GM23338 (cell line): ENCODE measurements at regions not wholly inside any gene's neighbourhood (a gene's known extent, or its start where the extent isn't known, plus 50 kb on each side); places are given as distances from the start of the nearest gene placed in this dataset.

ENCODE experiments used
- ATAC-seq: fragments of 200-7000 bp; cut with Tn5 transposase; 3 replicates; pipeline ENCODE4 v1.9.1; 2020
- DNase-seq: peaks from one replicate; pipeline ENCODE4 v3.0.0-alpha.2; 2015; ENCODE audit warnings: low spot score
- H2AFZ ChIP-seq: fragments of 200-600 bp; sonication (generic); 2 replicates; pipeline ENCODE4 v1.8.0; 2016; ENCODE audit warnings: antibody characterized with exemption, mild to moderate bottlenecking, moderate library complexity
- H3F3A ChIP-seq: fragments of 200-600 bp; sonication (generic); replicated peaks from 2 replicates; pipeline ENCODE4 v1.8.0; 2017; ENCODE audit warnings: antibody characterized with exemption, mixed run types, low read depth
- H3K27ac ChIP-seq: fragments of 200-600 bp; sonication (generic); 2 replicates; pipeline ENCODE4 v1.6.1; 2016; ENCODE audit warnings: low read depth
- H3K27me3 ChIP-seq: fragments of 200-600 bp; sonication (generic); 2 replicates; pipeline ENCODE4 v1.8.0; 2016; ENCODE audit warnings: mild to moderate bottlenecking, mixed run types, moderate library complexity; ENCODE audit not compliant: insufficient read depth
- H3K36me3 ChIP-seq: fragments of 200-600 bp; sonication (generic); 2 replicates; pipeline ENCODE4 v1.8.0; 2016; ENCODE audit warnings: mild to moderate bottlenecking; ENCODE audit not compliant: insufficient read depth
- H3K4me1 ChIP-seq: fragments of 200-600 bp; sonication (generic); 2 replicates; pipeline ENCODE4 v1.8.0; 2016; ENCODE audit warnings: mild to moderate bottlenecking, moderate library complexity; ENCODE audit not compliant: insufficient read depth
- H3K4me2 ChIP-seq: fragments of 200-600 bp; sonication (generic); 2 replicates; pipeline ENCODE4 v1.7.1; 2017; ENCODE audit warnings: mixed run types
- H3K4me3 ChIP-seq: fragments of 200-600 bp; sonication (generic); 2 replicates; pipeline ENCODE4 v1.6.1; 2016; ENCODE audit warnings: mixed run types
- H3K79me2 ChIP-seq: fragments of 200-600 bp; sonication (generic); replicated peaks from 2 replicates; pipeline ENCODE4 v1.8.0; 2017; ENCODE audit warnings: mild to moderate bottlenecking; ENCODE audit not compliant: insufficient read depth
- H3K9me2 ChIP-seq: fragments of 200-600 bp; sonication (generic); 2 replicates; pipeline ENCODE4 v1.8.0; 2017; ENCODE audit not compliant: insufficient read depth
- H4K20me1 ChIP-seq: fragments of 200-600 bp; sonication (generic); replicated peaks from 2 replicates; pipeline ENCODE4 v1.8.0; 2017; ENCODE audit warnings: mild to moderate bottlenecking; ENCODE audit not compliant: insufficient read depth
- H3K27ac Mint-ChIP-seq: 2 replicates; pipeline ENCODE4 v1.8.0; 2020; ENCODE audit warnings: inconsistent platforms, mild to moderate bottlenecking, moderate library complexity, mixed read lengths
- H3K27me3 Mint-ChIP-seq: 3 replicates; pipeline ENCODE4 v1.8.0; 2022; ENCODE audit warnings: low read depth, mild to moderate bottlenecking, moderate library complexity, mixed read lengths, inconsistent platforms; ENCODE audit not compliant: insufficient read depth, poor library complexity
- H3K36me3 Mint-ChIP-seq: 3 replicates; pipeline ENCODE4 v1.8.0; 2021; ENCODE audit warnings: low read depth, mild to moderate bottlenecking, inconsistent platforms, moderate library complexity, mixed read lengths
- H3K4me1 Mint-ChIP-seq: 3 replicates; pipeline ENCODE4 v1.8.0; 2020; ENCODE audit warnings: mild to moderate bottlenecking, inconsistent platforms, mixed read lengths
- H3K4me3 Mint-ChIP-seq: 3 replicates; pipeline ENCODE4 v1.8.0; 2021; ENCODE audit warnings: moderate library complexity, mild to moderate bottlenecking, inconsistent platforms, mixed read lengths
- H3K9me3 Mint-ChIP-seq: 3 replicates; pipeline ENCODE4 v1.8.0; 2020; ENCODE audit warnings: moderate library complexity, mild to moderate bottlenecking, inconsistent platforms, mixed read lengths
- CREB1 ChIP-seq: fragments of 250-450 bp; sonication (Bioruptor Pico); IDR thresholded peaks from 2 replicates; pipeline ENCODE4 v1.5.0; 2020; ENCODE audit warnings: low read depth, mild to moderate bottlenecking, moderate library complexity
- EZH2 ChIP-seq: fragments of 200-600 bp; sonication (generic); IDR thresholded peaks from one replicate; pipeline ENCODE4 v1.8.0; 2017; ENCODE audit warnings: antibody characterized with exemption, mild to moderate bottlenecking, low read depth; ENCODE audit not compliant: unreplicated experiment
- EZH2phosphoT487 ChIP-seq: fragments of 200-600 bp; sonication (generic); IDR thresholded peaks from one replicate; pipeline ENCODE4 v1.8.1; 2018; ENCODE audit warnings: antibody characterized with exemption; ENCODE audit not compliant: unreplicated experiment
- NANOG ChIP-seq: IDR thresholded peaks from 2 replicates; pipeline ENCODE4 v1.6.1; 2016; ENCODE audit warnings: antibody characterized with exemption, borderline replicate concordance
- POLR2AphosphoS5 ChIP-seq: IDR thresholded peaks from 2 replicates; pipeline ENCODE4 v1.6.1; 2016; ENCODE audit warnings: antibody characterized with exemption, low read depth
- STAT1 ChIP-seq: IDR thresholded peaks from one replicate; pipeline ENCODE4 v1.6.1; 2016; ENCODE audit warnings: antibody characterized with exemption; ENCODE audit not compliant: unreplicated experiment
- ZNF114 ChIP-seq: fragments of 250-450 bp; sonication (Bioruptor Pico); IDR thresholded peaks from 2 replicates; pipeline ENCODE4 v1.5.0; 2020; ENCODE audit warnings: mild to moderate bottlenecking, moderate library complexity
- ZNF331 ChIP-seq: fragments of 250-450 bp; sonication (Bioruptor Pico); IDR thresholded peaks from 2 replicates; pipeline ENCODE4 v1.5.0; 2020; ENCODE audit warnings: low read depth, mild to moderate bottlenecking, moderate library complexity
- TF ChIP-seq, protein P1 (sequence below): IDR thresholded peaks from one replicate; pipeline ENCODE4 v1.6.1; 2018; ENCODE audit warnings: antibody characterized with exemption; ENCODE audit not compliant: unreplicated experiment
- TF ChIP-seq, protein P2 (sequence below): fragments of 250-450 bp; sonication (Bioruptor Pico); IDR thresholded peaks from 2 replicates; pipeline ENCODE4 v1.5.0; 2020; ENCODE audit warnings: mild to moderate bottlenecking, moderate library complexity

DNA sequence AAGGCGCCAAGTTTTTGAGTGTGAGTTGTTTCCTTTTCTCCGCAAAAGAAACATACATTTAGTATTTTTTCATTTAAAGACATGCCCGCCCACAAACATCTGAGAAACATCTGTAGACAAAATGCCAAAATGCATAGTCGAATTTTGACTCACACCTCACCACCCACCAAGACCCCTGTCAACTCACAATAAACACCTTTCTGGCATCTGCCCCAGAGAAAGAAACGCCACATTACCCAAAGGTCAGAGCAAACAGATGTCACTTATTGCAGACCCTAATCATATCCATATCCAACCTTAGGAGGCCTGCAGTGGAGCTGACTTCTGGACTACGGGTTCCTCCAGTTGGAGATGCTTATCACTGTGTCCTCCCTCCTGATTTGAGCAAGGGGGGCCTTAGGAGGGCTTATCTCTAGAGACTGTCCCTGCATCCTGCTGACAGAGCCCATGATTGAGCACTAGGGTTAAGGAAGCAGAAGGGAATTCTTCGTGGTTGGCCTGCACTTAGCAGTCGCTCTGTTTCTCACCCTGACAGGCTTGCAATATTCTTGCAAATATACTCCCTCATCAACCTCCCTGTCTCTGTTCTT lies 90.5 kb upstream of the TBX18 start:
- Histone ChIP-seq H3K36me3 (no peaks in the 10 kb centered on the region), H4K20me1 (no peaks in the 10 kb centered on the region), H3K79me2 (no peaks in the 10 kb centered on the region), H3K4me2 (no peak overlapping the region), H3K9me2 (no peaks in the 10 kb centered on the region), H3K27me3 (no peaks in the 10 kb centered on the region), H3K27ac (no peak overlapping the region), H3K4me3 (no peak overlapping the region), H3K4me1 (no peaks in the 10 kb centered on the region), H2AFZ (no peak overlapping the region), H3F3A (no peaks in the 10 kb centered on the region)
- ATAC-seq (no peak), DNase-seq (no peak)
- Mint-ChIP-seq H3K9me3 (no peaks in the 10 kb centered on the region), H3K27me3 (no peaks in the 10 kb centered on the region), H3K4me1 (no peaks in the 10 kb centered on the region), H3K27ac (no peak overlapping the region), H3K36me3 (no peaks in the 10 kb centered on the region), H3K4me3 (no peak overlapping the region)
- TF ChIP-seq EZH2phosphoT487 (no peak), POLR2AphosphoS5 (no peak)
- TF ChIP-seq, protein P1, sequence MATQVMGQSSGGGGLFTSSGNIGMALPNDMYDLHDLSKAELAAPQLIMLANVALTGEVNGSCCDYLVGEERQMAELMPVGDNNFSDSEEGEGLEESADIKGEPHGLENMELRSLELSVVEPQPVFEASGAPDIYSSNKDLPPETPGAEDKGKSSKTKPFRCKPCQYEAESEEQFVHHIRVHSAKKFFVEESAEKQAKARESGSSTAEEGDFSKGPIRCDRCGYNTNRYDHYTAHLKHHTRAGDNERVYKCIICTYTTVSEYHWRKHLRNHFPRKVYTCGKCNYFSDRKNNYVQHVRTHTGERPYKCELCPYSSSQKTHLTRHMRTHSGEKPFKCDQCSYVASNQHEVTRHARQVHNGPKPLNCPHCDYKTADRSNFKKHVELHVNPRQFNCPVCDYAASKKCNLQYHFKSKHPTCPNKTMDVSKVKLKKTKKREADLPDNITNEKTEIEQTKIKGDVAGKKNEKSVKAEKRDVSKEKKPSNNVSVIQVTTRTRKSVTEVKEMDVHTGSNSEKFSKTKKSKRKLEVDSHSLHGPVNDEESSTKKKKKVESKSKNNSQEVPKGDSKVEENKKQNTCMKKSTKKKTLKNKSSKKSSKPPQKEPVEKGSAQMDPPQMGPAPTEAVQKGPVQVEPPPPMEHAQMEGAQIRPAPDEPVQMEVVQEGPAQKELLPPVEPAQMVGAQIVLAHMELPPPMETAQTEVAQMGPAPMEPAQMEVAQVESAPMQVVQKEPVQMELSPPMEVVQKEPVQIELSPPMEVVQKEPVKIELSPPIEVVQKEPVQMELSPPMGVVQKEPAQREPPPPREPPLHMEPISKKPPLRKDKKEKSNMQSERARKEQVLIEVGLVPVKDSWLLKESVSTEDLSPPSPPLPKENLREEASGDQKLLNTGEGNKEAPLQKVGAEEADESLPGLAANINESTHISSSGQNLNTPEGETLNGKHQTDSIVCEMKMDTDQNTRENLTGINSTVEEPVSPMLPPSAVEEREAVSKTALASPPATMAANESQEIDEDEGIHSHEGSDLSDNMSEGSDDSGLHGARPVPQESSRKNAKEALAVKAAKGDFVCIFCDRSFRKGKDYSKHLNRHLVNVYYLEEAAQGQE = no peak

DNA sequence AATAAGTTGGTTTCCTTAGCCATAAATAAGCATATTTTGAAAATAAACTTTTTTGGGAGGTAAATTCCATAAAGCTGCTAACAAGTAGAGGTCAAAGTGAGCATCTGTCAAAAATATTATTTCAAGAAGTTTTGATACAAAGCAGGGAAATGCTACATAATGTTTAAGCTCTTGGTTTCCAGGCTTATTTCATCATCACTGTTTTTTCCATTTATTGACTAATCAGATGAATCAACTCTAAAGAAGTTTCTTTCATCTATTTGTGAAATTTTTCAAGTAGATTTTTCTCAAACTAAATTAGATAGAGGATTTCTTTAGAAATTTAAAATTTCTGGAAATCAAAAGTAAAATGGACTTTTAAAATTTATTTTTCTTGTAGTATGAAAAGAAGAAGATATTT lies 89.5 kb upstream of the TBX18 start:
- no peak for ATAC-seq
- no peak overlapping the region for H3K27ac ChIP-seq
- no peak overlapping the region for H2AFZ ChIP-seq
- H3K79me2 ChIP-seq = no peaks in the 10 kb centered on the region
- H3K4me3 ChIP-seq = no peak overlapping the region
- H4K20me1 ChIP-seq = no peaks in the 10 kb centered on the region
- no peaks in the 10 kb centered on the region for H3K9me2 ChIP-seq
- H3F3A ChIP-seq = no peaks in the 10 kb centered on the region
- no peaks in the 10 kb centered on the region for H3K4me1 Mint-ChIP-seq
- H3K27me3 Mint-ChIP-seq = no peaks in the 10 kb centered on the region
- no peak overlapping the region for H3K27ac Mint-ChIP-seq
- H3K4me2 ChIP-seq = no peak overlapping the region
- no peaks in the 10 kb centered on the region for H3K36me3 Mint-ChIP-seq
- no peaks in the 10 kb centered on the region for H3K4me1 ChIP-seq
- no peak for DNase-seq
- no peak overlapping the region for H3K4me3 Mint-ChIP-seq
- H3K9me3 Mint-ChIP-seq = no peaks in the 10 kb centered on the region
- no peaks in the 10 kb centered on the region for H3K36me3 ChIP-seq
- no peaks in the 10 kb centered on the region for H3K27me3 ChIP-seq
- TF ChIP-seq, protein P2, sequence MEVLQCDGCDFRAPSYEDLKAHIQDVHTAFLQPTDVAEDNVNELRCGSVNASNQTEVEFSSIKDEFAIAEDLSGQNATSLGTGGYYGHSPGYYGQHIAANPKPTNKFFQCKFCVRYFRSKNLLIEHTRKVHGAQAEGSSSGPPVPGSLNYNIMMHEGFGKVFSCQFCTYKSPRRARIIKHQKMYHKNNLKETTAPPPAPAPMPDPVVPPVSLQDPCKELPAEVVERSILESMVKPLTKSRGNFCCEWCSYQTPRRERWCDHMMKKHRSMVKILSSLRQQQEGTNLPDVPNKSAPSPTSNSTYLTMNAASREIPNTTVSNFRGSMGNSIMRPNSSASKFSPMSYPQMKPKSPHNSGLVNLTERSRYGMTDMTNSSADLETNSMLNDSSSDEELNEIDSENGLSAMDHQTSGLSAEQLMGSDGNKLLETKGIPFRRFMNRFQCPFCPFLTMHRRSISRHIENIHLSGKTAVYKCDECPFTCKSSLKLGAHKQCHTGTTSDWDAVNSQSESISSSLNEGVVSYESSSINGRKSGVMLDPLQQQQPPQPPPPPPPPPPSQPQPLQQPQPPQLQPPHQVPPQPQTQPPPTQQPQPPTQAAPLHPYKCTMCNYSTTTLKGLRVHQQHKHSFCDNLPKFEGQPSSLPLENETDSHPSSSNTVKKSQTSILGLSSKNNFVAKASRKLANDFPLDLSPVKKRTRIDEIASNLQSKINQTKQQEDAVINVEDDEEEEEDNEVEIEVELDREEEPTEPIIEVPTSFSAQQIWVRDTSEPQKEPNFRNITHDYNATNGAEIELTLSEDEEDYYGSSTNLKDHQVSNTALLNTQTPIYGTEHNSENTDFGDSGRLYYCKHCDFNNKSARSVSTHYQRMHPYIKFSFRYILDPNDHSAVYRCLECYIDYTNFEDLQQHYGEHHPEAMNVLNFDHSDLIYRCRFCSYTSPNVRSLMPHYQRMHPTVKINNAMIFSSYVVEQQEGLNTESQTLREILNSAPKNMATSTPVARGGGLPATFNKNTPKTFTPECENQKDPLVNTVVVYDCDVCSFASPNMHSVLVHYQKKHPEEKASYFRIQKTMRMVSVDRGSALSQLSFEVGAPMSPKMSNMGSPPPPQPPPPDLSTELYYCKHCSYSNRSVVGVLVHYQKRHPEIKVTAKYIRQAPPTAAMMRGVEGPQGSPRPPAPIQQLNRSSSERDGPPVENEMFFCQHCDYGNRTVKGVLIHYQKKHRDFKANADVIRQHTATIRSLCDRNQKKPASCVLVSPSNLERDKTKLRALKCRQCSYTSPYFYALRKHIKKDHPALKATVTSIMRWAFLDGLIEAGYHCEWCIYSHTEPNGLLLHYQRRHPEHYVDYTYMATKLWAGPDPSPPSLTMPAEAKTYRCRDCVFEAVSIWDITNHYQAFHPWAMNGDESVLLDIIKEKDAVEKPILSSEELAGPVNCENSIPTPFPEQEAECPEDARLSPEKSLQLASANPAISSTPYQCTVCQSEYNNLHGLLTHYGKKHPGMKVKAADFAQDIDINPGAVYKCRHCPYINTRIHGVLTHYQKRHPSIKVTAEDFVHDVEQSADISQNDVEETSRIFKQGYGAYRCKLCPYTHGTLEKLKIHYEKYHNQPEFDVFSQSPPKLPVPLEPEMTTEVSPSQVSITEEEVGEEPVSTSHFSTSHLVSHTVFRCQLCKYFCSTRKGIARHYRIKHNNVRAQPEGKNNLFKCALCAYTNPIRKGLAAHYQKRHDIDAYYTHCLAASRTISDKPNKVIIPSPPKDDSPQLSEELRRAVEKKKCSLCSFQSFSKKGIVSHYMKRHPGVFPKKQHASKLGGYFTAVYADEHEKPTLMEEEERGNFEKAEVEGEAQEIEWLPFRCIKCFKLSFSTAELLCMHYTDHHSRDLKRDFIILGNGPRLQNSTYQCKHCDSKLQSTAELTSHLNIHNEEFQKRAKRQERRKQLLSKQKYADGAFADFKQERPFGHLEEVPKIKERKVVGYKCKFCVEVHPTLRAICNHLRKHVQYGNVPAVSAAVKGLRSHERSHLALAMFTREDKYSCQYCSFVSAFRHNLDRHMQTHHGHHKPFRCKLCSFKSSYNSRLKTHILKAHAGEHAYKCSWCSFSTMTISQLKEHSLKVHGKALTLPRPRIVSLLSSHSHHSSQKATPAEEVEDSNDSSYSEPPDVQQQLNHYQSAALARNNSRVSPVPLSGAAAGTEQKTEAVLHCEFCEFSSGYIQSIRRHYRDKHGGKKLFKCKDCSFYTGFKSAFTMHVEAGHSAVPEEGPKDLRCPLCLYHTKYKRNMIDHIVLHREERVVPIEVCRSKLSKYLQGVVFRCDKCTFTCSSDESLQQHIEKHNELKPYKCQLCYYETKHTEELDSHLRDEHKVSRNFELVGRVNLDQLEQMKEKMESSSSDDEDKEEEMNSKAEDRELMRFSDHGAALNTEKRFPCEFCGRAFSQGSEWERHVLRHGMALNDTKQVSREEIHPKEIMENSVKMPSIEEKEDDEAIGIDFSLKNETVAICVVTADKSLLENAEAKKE (CRISPR knock-in tag) = no peak
- no peak for TF ChIP-seq ZNF331 (CRISPR knock-in tag)
- TF ChIP-seq NANOG = no peak
- no peak for TF ChIP-seq ZNF114 (CRISPR knock-in tag)
- no peak for TF ChIP-seq EZH2phosphoT487
- no peak for TF ChIP-seq STAT1
- no peak for TF ChIP-seq EZH2
- TF ChIP-seq CREB1 (CRISPR knock-in tag) = no peak
